AG09309 (cell line): ENCODE measurements at regions not wholly inside any gene's neighbourhood (a gene's known extent, or its start where the extent isn't known, plus 50 kb on each side); places are given as distances from the start of the nearest gene placed in this dataset.

ENCODE experiments used
- DNase-seq: peaks from one replicate; pipeline ENCODE4 v3.0.0-alpha.2; 2010; ENCODE audit warnings: low read depth
- H3K4me3 ChIP-seq: 2 replicates; pipeline ENCODE4 v1.5.1; 2011; ENCODE audit warnings: mild to moderate bottlenecking, low read depth, low read length, moderate library complexity; ENCODE audit not compliant: control insufficient read depth
- TF ChIP-seq, protein P1 (sequence below): IDR thresholded peaks from 2 replicates; pipeline ENCODE4 v1.5.1; 2011; ENCODE audit warnings: mild to moderate bottlenecking, low read depth, low read length, inconsistent platforms; ENCODE audit not compliant: insufficient read depth, control insufficient read depth; ENCODE audit errors: missing control alignments

GRCh38 chr6:113599444-113599843 is 257.7 kb upstream of the MARCKS start:
- TF ChIP-seq, protein P1, sequence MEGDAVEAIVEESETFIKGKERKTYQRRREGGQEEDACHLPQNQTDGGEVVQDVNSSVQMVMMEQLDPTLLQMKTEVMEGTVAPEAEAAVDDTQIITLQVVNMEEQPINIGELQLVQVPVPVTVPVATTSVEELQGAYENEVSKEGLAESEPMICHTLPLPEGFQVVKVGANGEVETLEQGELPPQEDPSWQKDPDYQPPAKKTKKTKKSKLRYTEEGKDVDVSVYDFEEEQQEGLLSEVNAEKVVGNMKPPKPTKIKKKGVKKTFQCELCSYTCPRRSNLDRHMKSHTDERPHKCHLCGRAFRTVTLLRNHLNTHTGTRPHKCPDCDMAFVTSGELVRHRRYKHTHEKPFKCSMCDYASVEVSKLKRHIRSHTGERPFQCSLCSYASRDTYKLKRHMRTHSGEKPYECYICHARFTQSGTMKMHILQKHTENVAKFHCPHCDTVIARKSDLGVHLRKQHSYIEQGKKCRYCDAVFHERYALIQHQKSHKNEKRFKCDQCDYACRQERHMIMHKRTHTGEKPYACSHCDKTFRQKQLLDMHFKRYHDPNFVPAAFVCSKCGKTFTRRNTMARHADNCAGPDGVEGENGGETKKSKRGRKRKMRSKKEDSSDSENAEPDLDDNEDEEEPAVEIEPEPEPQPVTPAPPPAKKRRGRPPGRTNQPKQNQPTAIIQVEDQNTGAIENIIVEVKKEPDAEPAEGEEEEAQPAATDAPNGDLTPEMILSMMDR: no peak
- no peak overlapping the region for H3K4me3 ChIP-seq
- no peak for DNase-seq

DNA sequence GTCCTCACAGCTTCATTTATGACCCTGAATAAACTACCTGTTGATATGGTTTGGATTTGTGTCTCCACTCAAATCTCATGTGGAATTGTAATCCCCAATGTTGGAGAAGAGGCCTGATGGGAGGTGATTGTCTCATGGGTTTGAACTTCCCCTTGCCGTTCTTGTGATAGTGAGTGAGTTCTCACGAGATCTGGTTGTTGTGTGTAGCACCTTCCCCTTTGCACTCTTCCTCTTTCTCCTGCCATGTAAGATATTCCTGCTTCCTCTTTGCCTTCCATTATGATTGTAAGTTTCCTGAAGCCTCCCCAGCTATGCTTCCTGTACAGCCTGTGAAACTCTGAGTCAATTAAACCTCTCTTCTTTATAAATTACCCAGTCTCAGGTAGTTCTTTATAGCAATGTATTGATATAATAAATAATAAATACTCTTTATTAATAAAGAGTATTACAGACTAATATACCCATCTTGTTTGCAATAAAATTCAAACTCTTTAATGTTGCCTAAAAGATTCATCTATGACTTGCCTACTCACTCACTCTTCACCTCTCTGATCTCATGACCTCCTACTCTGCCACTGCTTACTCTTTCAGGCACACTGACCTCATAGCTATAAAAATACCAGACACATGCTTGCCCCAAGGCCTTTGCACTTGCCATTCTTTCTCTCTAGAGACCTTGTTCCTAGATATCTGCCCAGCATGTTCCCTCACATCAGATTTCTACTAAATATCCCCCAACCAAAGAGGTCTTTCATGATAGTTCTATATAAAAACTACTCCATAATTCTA is 256.4 kb upstream of the MARCKS start:
- DNase-seq: no peak
- TF ChIP-seq, protein P1: no peak
- no peak overlapping the region for H3K4me3 ChIP-seq

DNA sequence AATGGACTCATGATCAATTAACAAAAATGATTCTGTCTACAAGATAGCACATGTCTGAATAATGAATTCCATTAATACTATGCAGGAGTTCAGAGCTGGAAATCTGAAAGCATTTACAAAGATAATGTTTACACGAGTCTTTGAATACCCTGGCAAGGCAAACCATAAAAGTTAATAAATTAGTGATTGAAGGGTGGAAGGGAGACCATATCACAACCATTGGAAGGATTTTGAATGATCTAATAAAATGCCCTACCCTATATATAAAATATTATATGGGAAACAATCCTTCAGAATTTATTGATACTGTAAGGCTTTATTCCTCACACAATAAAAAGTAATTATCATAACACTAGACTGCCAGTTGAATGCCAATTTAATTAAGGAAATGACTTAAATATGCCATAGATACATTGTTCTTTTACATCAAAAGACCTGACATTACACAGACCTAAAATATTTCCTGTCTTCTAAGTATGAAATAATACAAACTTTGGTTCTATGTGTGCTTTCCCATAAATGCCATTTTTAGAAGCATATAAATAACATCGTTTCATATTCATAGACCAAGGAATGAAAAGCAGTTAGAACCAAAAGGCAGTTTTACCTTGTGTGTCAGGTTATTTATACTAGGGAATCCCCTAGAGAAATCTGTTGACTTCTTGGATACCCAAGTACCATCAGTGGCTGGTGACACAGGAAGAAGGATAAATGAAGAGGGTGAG is 249.2 kb upstream of the MARCKS start:
- H3K4me3 ChIP-seq: no peak overlapping the region
- TF ChIP-seq, protein P1: no peak
- DNase-seq: no peak

DNA sequence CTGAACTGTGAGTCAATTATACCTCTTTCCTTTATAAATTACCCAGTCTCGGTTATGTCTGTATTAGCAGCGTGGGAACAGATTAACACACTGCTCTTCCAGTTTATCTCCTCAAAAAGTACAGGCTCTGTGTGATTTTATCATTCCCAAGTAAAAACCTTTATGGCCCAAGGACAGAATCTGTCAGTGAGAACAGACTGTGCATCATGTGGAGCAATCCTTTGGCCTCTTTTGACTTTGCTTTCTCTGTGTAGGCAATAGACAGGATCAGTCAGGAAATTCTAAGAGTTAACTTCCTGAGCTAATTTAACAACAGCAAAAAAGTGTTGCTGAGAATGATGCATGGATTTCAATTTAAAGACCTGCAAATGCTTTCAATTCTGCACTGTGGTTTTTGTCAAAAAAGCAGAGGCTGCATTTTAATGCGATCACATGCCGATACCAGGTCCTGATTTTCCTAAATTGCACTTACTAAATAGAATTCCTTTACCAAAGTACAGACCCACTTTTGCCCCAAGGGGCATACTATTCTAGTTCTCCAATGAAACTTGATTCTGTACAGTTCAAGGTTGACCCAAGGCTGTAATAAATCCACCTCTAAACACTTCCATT is 246.7 kb upstream of the MARCKS start:
- H3K4me3 ChIP-seq: no peak overlapping the region
- TF ChIP-seq, protein P1: no peak
- DNase-seq: no peak

DNA sequence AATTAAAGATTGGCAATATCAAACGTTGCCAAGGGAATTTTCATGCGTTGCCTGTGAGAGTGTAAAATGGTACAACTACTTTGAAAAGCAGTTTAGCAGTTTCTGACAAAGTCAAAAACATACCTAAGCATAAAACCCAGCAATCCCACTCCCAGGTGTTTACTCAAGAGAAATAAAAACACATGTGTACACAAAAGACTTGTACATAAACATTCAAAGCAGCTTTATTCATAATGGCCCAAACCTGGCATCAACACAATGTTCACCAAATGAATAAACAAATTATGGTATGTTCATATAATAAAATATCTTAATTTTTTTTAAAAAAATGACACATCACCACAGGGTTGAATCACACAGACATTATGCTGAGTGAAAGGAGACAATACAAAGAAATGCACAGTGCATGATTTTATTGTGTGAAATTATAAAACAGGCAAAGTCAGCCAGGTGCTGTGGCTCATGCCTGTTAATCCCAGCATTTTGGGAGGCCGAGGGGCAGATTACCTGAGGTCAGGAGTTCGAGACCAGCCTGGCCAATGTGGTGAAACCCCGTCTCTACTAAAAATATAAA is 240.4 kb upstream of the MARCKS start:
- TF ChIP-seq, protein P1: no peak
- no peak overlapping the region for H3K4me3 ChIP-seq
- DNase-seq: no peak

DNA sequence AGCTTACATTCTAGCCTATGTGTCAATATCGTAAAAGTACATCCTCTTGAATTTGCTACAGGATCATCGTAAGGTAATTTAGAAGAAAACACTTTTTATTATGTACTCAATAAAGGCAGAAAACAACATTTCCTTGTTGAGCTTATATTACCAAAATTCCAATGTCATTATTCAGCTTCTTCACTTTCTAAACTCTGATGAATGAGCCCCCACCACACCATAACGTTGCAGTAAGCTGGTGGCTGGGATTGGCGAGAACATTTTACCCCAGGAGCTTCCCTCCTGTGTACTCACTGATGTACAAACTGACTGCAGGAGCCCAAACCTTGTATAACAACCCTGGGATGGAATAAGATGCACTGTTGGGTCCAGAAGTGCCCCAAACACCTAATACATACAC is 238.1 kb upstream of the MARCKS start:
- DNase-seq: no peak
- H3K4me3 ChIP-seq: no peak overlapping the region
- TF ChIP-seq, protein P1: no peak
